ENCODE measurements at regions not wholly inside any gene's neighbourhood (a gene's known extent, or its start where the extent isn't known, plus 50 kb on each side); places are given as distances from the start of the nearest gene placed in this dataset.

- Histone ChIP-seq H3K27ac (no peak overlapping the region), H3K9me3 (no peaks in the 10 kb centered on the region), H3K4me3 (ENCODE audit: low read depth in 1 of 2, low read length in 1 of 2) (no peak overlapping the region), H3K4me1 (ENCODE audit: control insufficient read depth in 1 of 2, insufficient read depth in 1 of 2, low read depth in 1 of 2, low read length in 1 of 2) (no peaks in the 10 kb centered on the region), H3K36me3 (no peaks in the 10 kb centered on the region), H3K27me3 (no peaks in the 10 kb centered on the region)
- no peak for TF ChIP-seq CTCF (IDR thresholded peaks at IDR 0.05)
Measured at GRCh38 chr10:64408391-64409183, 887.4 kb downstream of the REEP3 start.

GRCh38 chr10:64409349-64409748 is 888.1 kb downstream of the REEP3 start:
- H3K27ac ChIP-seq = no peak overlapping the region
- TF ChIP-seq CTCF (IDR thresholded peaks at IDR 0.05) = no peak
- no peaks in the 10 kb centered on the region for H3K4me1 ChIP-seq (ENCODE audit: control insufficient read depth in 1 of 2, insufficient read depth in 1 of 2, low read depth in 1 of 2, low read length in 1 of 2)

GRCh38 chr10:64416011-64416410 is 894.8 kb downstream of the REEP3 start:
- H3K27me3 ChIP-seq = no peaks in the 10 kb centered on the region
- H3K4me3 ChIP-seq (ENCODE audit: low read depth in 1 of 2, low read length in 1 of 2) = no peak overlapping the region
- H3K27ac ChIP-seq = no peak overlapping the region
- no peaks in the 10 kb centered on the region for H3K36me3 ChIP-seq
- TF ChIP-seq CTCF (IDR thresholded peaks at IDR 0.05) = no peak
- no peaks in the 10 kb centered on the region for H3K9me3 ChIP-seq
- H3K4me1 ChIP-seq (ENCODE audit: control insufficient read depth in 1 of 2, insufficient read depth in 1 of 2, low read depth in 1 of 2, low read length in 1 of 2) = no peaks in the 10 kb centered on the region

More at GRCh38 chr10:64409349-64409748, 888.1 kb downstream of the REEP3 start:
- no peaks in the 10 kb centered on the region for H3K9me3 ChIP-seq
- H3K27me3 ChIP-seq = no peaks in the 10 kb centered on the region
- no peaks in the 10 kb centered on the region for H3K36me3 ChIP-seq
- no peak overlapping the region for H3K4me3 ChIP-seq (ENCODE audit: low read depth in 1 of 2, low read length in 1 of 2)

- Histone ChIP-seq H3K36me3 (no peaks in the 10 kb centered on the region), H3K4me1 (ENCODE audit: control insufficient read depth in 1 of 2, insufficient read depth in 1 of 2, low read depth in 1 of 2, low read length in 1 of 2) (no peaks in the 10 kb centered on the region)
Measured at GRCh38 chr10:64419461-64419860, 898.3 kb downstream of the REEP3 start.

GRCh38 chr10:64426745-64427144 is 905.5 kb downstream of the REEP3 start:
- Histone ChIP-seq H3K27ac (no peak overlapping the region), H3K27me3 (no peaks in the 10 kb centered on the region), H3K36me3 (no peaks in the 10 kb centered on the region), H3K4me1 (ENCODE audit: control insufficient read depth in 1 of 2, insufficient read depth in 1 of 2, low read depth in 1 of 2, low read length in 1 of 2) (no peaks in the 10 kb centered on the region), H3K4me3 (ENCODE audit: low read depth in 1 of 2, low read length in 1 of 2) (no peak overlapping the region), H3K9me3 (no peaks in the 10 kb centered on the region)
- TF ChIP-seq CTCF (IDR thresholded peaks at IDR 0.05) = no peak

More at GRCh38 chr10:64419461-64419860, 898.3 kb downstream of the REEP3 start:
- no peak for TF ChIP-seq CTCF (IDR thresholded peaks at IDR 0.05)
- H3K9me3 ChIP-seq = no peaks in the 10 kb centered on the region
- H3K27me3 ChIP-seq = no peaks in the 10 kb centered on the region
- H3K4me3 ChIP-seq (ENCODE audit: low read depth in 1 of 2, low read length in 1 of 2) = no peak overlapping the region
- no peak overlapping the region for H3K27ac ChIP-seq
